Suppressor macrophage treated with lipopolysaccharide for 1 hour (primary cell): ENCODE measurements at regions not wholly inside any gene's neighbourhood (a gene's known extent, or its start where the extent isn't known, plus 50 kb on each side); places are given as distances from the start of the nearest gene placed in this dataset.
"Not testable (repeated sequence)": the region's sequence is repeated elsewhere in the genome, so short reads cannot be mapped to it uniquely, and the experiment has no call there.

ENCODE experiments used
- DNase-seq, 3 donors: peaks; one replicate each; pipeline ENCODE4 v3.0.0-alpha.2; 2020 to 2022

- peak in 1 of 3 donors; percentile 17 for DNase-seq
Observed at GRCh38 chr1:224061436-224061835, 52.5 kb upstream of the FBXO28 start.

GRCh38 chr1:224059897-224060427 lies 53.9 kb upstream of the FBXO28 start:
- DNase-seq, result peak in 1 of 3 donors; percentile 10

- no peak for DNase-seq
Observed at GRCh38 chr1:224058303-224058702, 55.6 kb upstream of the FBXO28 start.

GRCh38 chr1:224057461-224058199 lies 56.3 kb upstream of the FBXO28 start:
- no peak for DNase-seq

DNA sequence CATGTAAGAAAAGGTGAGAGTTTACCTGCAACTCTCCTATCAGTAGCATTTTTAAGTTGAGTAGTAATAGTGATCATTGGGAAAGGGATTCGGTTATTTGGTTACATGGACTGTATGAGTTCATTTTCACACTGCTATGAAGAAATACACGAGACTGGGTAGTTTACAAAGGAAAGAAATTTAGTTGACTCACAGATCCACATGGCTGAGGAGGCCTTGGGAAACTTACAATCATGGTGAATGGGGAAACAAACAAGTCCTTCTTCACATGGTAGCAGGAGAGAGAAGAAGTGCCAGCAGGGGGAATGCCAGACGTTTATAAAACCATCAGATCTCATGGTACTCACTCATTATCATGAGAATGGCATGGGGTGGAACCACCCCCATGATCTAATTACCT lies 59.3 kb upstream of the FBXO28 start:
- peak; percentile 18 to 56 (median 30) for DNase-seq

GRCh38 chr1:224054012-224054411 lies 59.9 kb upstream of the FBXO28 start:
- peak; percentile 4 to 59 (median 24) for DNase-seq

DNA sequence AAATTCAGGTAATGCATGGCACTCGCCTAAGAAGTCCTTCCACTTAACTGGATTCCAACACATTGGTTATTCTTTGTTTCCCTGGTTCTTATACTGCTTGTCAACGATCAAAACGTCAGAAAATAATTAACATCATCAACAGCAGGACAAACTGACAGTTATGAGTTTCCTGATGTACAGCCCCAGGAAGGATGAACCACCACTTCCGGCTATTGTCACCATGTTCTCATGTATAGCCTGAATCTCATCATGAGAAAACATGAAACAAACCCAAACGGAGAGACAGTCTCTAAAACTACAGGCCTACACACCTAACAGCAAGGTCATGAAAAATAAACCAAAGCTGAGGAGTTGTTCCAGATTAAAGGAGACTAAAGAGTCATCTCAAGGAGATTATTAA lies 60.5 kb upstream of the FBXO28 start:
- no peak for DNase-seq

- peak; percentile 38 to 55 (median 52) for DNase-seq
Observed at GRCh38 chr1:224052772-224053171, 61.1 kb upstream of the FBXO28 start.

- DNase-seq, result not testable (repeated sequence)
Observed at GRCh38 chr1:224051782-224052181, 62.1 kb upstream of the FBXO28 start.

GRCh38 chr1:224051086-224051406 lies 62.9 kb upstream of the FBXO28 start:
- no peak for DNase-seq

GRCh38 chr1:224047538-224047937 lies 66.4 kb upstream of the FBXO28 start:
- no peak for DNase-seq

GRCh38 chr1:224045556-224045955 lies 68.4 kb upstream of the FBXO28 start:
- no peak for DNase-seq

GRCh38 chr1:224044420-224044819 lies 69.5 kb upstream of the FBXO28 start:
- DNase-seq, result no peak

- DNase-seq, result no peak
Observed at GRCh38 chr1:224042557-224043118, 71.3 kb upstream of the FBXO28 start.

DNA sequence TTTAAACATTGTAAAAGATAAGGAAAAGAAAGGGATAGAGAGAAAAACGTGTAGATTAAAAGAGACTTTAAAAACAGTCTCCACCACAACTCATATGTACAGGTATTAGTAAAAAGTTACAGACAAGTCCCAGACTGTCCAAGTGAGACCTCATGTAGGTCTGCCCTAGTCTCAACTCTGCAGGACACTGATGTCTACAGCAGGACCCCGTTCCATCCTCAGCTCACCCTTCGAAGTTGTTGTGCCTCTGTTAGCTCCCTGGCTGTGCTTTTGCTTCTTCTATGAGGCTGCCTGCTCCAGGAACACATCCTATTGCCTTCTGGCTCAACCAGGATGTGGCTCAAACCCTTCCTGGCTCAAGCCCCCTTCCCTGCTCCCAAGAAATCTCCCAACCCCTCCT lies 72.9 kb upstream of the FBXO28 start:
- no peak for DNase-seq

- not testable (repeated sequence) for DNase-seq
Observed at GRCh38 chr1:224040423-224040822, 73.5 kb upstream of the FBXO28 start.

DNA sequence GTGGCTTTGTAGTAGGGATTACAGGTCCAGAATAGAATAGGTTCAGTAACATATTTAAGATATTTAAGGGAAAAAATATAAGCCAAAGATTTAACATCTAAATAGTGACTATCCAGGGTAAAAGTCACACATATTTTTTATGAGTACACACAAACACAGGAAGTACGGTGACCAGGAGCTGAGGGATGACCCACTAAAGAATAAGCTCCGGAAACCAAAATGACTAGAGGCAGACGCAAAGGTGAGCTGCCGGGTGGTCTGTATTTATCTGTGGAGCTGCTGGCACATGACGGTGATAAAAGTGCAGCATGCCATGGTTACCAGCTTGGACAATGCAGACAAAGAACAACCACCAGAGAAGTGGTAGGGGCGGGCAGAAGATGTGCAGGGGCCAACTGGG lies 73.9 kb upstream of the FBXO28 start:
- DNase-seq, result not testable (repeated sequence)

DNA sequence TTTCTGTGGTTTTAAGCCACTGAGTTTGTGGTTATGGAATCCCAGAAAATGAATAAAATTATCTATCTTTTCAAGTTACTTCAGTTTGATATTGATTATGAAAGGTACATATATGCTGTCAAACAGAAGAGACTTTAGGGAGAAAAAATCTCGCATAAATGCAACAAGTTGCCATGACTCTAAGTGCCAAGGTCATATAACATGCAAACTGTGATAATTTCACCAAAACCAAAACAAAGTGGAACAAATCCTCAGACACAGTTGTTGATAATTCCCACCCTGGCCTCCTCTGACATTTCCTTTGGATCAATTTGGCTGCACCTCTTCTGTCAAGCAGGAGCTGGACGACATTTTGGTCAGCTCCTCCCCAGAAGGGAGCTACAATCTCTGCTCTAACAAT lies 75.1 kb upstream of the FBXO28 start:
- not testable (repeated sequence) for DNase-seq

DNA sequence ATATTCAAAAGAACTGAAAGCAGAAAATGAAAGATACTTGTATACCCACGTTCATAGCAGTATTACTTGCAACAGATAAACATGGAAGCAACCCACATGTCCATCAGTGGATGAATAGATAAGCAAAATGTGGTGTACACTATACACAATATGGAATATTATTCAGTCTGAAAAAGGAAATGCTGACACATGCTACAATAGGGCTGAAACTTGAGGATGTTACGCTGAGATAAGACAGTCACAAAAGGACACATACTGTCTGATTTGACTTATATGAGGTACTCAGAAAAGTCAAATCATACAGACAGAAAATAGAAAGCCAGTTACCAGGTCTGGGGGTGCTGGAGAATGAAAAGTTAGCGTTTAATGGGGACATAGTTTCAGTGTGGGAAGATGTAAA lies 76.5 kb upstream of the FBXO28 start:
- not testable (repeated sequence) for DNase-seq

- not testable (repeated sequence) for DNase-seq
Observed at GRCh38 chr1:224032608-224033276, 81.2 kb upstream of the FBXO28 start.

DNA sequence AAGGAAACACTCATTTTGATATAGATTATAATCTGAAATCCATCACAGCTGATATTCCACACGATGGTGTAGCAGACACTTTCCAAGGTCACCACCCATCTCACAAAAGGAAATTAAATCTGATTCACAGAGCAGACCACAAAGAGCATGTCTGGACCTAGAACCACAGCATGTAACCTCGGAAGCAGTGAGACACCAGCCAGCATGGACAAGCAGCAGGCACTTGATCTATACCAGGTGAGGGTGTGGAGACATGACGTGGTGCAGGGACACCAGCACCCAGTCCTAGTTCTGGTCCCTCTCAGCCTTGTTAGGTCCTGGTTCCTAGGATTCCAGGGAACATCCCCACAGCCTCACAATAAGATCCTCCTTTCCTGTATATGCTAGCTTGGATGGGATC lies 81.9 kb upstream of the FBXO28 start:
- DNase-seq, result not testable (repeated sequence)

- not testable (repeated sequence) for DNase-seq
Observed at GRCh38 chr1:224030257-224030656, 83.7 kb upstream of the FBXO28 start.

DNA sequence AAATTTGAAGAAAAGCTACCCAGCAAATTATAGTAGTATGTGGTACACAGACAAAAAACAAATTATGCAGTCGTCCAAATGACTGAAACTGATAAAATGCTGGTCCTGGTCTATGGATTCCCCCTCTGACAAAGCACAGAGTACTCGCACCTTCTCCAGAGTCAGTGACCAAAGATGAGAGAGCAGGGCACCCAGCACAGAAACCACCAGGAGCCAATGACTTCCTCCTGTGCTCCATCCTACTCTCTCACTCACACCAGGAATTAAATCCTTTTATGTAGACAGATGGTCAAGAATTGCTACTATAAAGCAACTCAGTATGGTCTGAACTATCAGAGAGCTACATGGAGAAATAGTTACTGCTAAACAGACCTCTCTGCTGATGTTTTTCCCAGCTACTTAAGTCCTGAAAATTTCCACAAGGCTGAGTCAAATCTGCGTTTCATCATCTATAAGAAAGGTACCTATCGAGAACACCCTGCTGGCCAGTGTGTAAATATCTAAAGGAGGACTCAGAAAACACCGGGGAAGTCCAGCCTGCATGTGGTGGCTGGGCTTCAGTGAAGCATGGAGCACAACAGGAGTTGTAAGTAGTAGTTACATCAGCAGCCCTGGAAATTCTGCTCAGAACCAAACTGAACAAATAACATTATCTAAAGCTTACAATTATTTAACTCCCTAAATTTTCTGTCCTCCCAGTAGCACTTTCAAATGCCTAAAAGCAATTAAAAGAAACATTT lies 84.5 kb upstream of the FBXO28 start:
- DNase-seq, result not testable (repeated sequence)
